Lower leg skin (tissue), 4 donors: ENCODE measurements at regions not wholly inside any gene's neighbourhood (a gene's known extent, or its start where the extent isn't known, plus 50 kb on each side); places are given as distances from the start of the nearest gene placed in this dataset.

Experiments
- DNase-seq, 2 donors: peaks; one replicate each; pipeline ENCODE4 v3.0.0-alpha.2; 2019; ENCODE audit warnings: low spot score in 2 of 2
- H3K4me3 ChIP-seq: fragments of 200-600 bp; sonication (generic); 2 replicates; pipeline ENCODE4 v1.5.1; 2017; ENCODE audit warnings: mild to moderate bottlenecking, low read depth; ENCODE audit not compliant: poor library complexity, severe bottlenecking
- CTCF ChIP-seq, 3 donors: fragments of 450-650 bp; IDR thresholded peaks; one replicate each; pipeline ENCODE4 v1.5.1; 2016; ENCODE audit warnings: antibody characterized with exemption in 3 of 3, mild to moderate bottlenecking in 3 of 3, moderate library complexity in 2 of 3
- POLR2A ChIP-seq, 2 donors: fragments of 450-650 bp; IDR thresholded peaks; one replicate each; pipeline ENCODE4 v1.6.1; 2016 to 2017; ENCODE audit warnings: antibody characterized with exemption in 2 of 2, mild to moderate bottlenecking in 1 of 2, moderate library complexity in 1 of 2
- whole genome bisulfite sequencing, 2 donors: methylation state at CpG; one replicate each; pipeline ENCODE4 v1.1.5; 2018; 5-methylcytosine and 5-hydroxymethylcytosine counted together
- intact Hi-C: fragments of 100-400 bp; cut with DNase I; formaldehyde crosslinking; loops from one replicate; pipeline ENCODE4 v1.15.0; 2023; ENCODE audit warnings: low total_unique reads

DNA sequence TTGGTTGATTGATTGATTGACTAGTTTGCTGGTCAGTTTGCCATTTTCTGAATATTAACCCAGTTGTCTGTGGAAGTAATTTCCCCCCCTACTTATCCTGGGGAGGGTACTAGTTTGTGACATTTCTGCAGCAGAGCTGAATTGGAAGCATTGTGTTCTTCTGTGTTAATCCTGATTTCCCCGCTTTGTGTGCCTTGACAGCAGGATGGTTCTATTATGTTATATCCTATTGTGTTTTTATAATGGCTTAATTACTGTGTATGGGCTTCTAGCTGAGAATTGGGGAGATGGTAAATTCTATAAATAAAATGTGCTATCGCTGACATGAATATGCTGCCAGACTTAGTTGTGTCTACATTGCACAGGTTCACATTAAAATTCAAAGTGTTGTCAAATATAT is 499.7 kb downstream of the COG6 start:
- no peak for DNase-seq
- no peak for TF ChIP-seq CTCF (IDR thresholded peaks at IDR 0.05)
- TF ChIP-seq POLR2A (IDR thresholded peaks at IDR 0.05): no peak
- no peak overlapping the region for H3K4me3 ChIP-seq
- 97 to 99% methylated on average over 2 of the region's 2 CpGs for WGBS, 2 donors
- intact Hi-C loops: no loop called here

DNA sequence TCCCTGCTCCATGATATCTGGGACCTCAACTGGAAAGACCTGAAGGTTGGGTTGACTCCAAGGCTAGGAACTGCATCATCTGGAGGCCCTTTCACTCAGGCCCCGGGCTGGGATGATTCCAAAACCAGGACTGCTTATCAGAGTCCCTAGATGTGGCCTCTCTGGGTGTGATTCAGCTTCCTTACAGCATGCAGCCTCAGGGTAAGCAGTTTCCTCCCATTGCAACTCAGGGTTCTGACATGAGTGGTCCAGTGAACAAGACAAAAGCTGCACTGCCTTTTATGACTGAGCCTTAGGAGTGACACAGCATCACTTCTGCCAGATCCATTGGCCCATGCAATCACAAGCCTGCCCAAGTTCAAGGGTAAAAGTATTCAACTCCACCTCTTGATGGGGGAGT is 502.8 kb downstream of the COG6 start:
- H3K4me3 ChIP-seq: no peak overlapping the region
- TF ChIP-seq POLR2A (IDR thresholded peaks at IDR 0.05): no peak
- DNase-seq: no peak
- WGBS, 2 donors: 50 to 70% methylated on average over 1 of the region's 1 CpG
- intact Hi-C loops: no loop called here

- H3K4me3 ChIP-seq: no peak overlapping the region
- intact Hi-C loops: no loop called here
- WGBS, 2 donors: 93% methylated on average over 4 of the region's 4 CpGs
- DNase-seq: no peak
- TF ChIP-seq POLR2A (IDR thresholded peaks at IDR 0.05) (no peak), CTCF (IDR thresholded peaks at IDR 0.05) (no peak)
Observed at GRCh38 chr13:40158757-40159156, 503.3 kb downstream of the COG6 start.

DNA sequence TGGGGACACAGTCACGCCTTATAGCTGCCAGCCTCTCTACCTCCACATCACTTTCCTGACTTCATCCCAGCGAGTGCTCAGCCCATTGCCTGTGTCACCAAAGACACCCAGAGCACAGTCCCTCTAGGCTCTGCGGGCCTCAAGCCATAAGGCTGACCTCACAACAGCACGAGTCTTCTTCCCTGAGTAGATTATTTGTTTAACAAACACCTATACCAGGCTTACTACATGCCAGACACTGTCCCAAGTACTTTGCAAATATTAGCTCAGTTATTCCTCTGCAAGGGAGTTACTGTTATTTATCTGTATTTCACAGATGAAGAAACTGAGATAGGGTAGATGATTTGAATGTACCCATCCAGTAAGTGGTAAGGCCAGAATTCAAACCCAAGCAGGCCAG is 504.3 kb downstream of the COG6 start:
- WGBS, 2 donors: 95 to 100% methylated on average over 4 of the region's 4 CpGs
- intact Hi-C loops: no loop called here
- TF ChIP-seq POLR2A (IDR thresholded peaks at IDR 0.05): no peak
- no peak for TF ChIP-seq CTCF (IDR thresholded peaks at IDR 0.05)
- no peak overlapping the region for H3K4me3 ChIP-seq
- no peak for DNase-seq

DNA sequence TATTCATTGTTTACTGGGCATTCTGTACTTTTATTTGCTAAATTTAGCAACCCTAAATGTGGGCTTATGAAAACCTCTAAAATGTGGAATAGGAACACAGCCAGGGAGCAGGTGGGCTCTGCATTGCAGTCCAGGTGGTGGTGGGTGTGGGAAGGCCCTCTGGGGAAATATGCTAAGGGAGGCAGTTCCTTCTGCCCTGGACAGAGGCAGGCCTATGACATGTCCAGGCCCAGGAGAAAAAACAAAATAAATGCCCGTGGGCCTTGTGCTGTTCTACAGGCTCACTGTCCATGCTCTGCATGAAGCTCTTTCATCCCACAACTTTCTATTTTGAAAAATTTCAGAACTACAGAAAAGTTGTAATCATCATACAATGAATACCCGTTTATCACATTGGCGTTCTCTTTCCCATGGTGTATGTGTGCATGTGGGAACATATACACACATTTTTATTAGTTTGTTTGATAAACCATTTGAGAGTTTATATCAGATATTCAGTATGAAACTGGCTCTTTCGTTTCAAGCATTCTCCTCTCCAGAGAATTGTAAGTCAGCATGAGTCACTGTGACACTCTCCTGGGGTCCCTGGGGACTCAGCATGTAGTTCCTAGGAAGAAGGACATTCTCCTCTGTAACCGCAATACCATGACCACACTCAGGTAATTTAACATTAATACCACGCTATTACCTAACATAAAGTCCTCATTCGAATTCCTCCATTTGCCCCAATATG is 505.3 kb downstream of the COG6 start:
- 82 to 87% methylated on average over 7 of the region's 7 CpGs for WGBS, 2 donors
- no peak for DNase-seq
- intact Hi-C loops: no loop called here
- H3K4me3 ChIP-seq: no peak overlapping the region
- TF ChIP-seq POLR2A (IDR thresholded peaks at IDR 0.05) (no peak), CTCF (IDR thresholded peaks at IDR 0.05) (no peak)

DNA sequence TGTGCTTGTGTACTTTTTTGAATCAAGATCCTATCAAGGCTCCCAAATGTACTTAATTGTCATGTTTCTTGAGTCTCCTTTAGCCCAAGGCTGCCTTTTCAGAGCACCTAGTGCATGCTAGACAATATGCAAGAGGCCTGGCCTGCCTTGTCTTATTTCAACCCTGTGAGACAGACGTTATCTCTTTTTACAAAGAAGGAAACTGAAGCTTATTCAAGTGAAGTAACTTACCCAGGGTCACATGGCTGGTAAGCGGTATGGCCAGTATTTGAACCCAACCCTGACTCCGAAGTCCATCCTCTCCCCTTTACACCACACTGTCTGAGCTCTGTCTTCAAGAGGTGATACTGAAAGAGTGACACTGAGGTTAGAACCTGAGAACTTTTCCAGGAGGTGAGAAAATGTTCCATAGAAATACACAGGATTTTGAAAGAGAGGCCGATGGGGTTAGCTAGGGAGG is 505.1 kb downstream of the FOXO1 start:
- TF ChIP-seq POLR2A (IDR thresholded peaks at IDR 0.05) (no peak), CTCF (IDR thresholded peaks at IDR 0.05) (no peak)
- intact Hi-C loops: no loop called here
- 92 to 98% methylated on average over 4 of the region's 4 CpGs for WGBS, 2 donors
- no peak overlapping the region for H3K4me3 ChIP-seq
- no peak for DNase-seq
